GM13976 (cell line): ENCODE measurements at regions not wholly inside any gene's neighbourhood (a gene's known extent, or its start where the extent isn't known, plus 50 kb on each side); places are given as distances from the start of the nearest gene placed in this dataset.
"Not testable (repeated sequence)": the region's sequence is repeated elsewhere in the genome, so short reads cannot be mapped to it uniquely, and the experiment has no call there.

Experiments
- DNase-seq: peaks from one replicate; pipeline ENCODE4 v3.0.0; 2012; ENCODE audit warnings: low spot score
- CTCF ChIP-seq: IDR thresholded peaks from 2 replicates; pipeline ENCODE4 v1.5.1; 2012; ENCODE audit warnings: borderline replicate concordance, mild to moderate bottlenecking; ENCODE audit not compliant: insufficient read depth; ENCODE audit errors: extremely low read depth, missing control alignments, control extremely low read depth
- in situ Hi-C: fragments of 300-500 bp; cut with MboI; formaldehyde crosslinking; loops from one replicate; pipeline ENCODE4 v1.12.0; 2022; ENCODE audit warnings: low sequenced_read_pairs, mixed read lengths, inconsistent platforms; ENCODE audit not compliant: unreplicated experiment

GRCh38 chrX:39067866-39068265, 266.6 kb downstream of the MID1IP1 start:
- no peak for TF ChIP-seq CTCF
- in situ Hi-C loops, result no loop called here
- no peak for DNase-seq

GRCh38 chrX:39068634-39069033, 267.4 kb downstream of the MID1IP1 start:
- in situ Hi-C loops, DNase-seq: not testable (repeated sequence)

- no peak for DNase-seq
- no peak for TF ChIP-seq CTCF
- in situ Hi-C loops, result no loop called here
These were observed 268.8 kb downstream of the MID1IP1 start for GRCh38 chrX:39070009-39070408.

- in situ Hi-C loops, result no loop called here
- no peak for TF ChIP-seq CTCF
- DNase-seq, result no peak
These were observed 271.9 kb downstream of the MID1IP1 start for GRCh38 chrX:39073131-39073530.

GRCh38 chrX:39096599-39096998, 295.3 kb downstream of the MID1IP1 start:
- in situ Hi-C loops, result no loop called here
- DNase-seq, result no peak
- no peak for TF ChIP-seq CTCF

- in situ Hi-C loops, result no loop called here
- no peak for TF ChIP-seq CTCF
- DNase-seq, result no peak
These were observed 303.5 kb downstream of the MID1IP1 start for GRCh38 chrX:39104745-39105144.

GRCh38 chrX:39112143-39112542, 310.9 kb downstream of the MID1IP1 start:
- no peak for TF ChIP-seq CTCF
- in situ Hi-C loops, result no loop called here

More at GRCh38 chrX:39112143-39112542, 310.9 kb downstream of the MID1IP1 start:
- DNase-seq, result no peak
